GM23338 (cell line): ENCODE measurements at regions not wholly inside any gene's neighbourhood (a gene's known extent, or its start where the extent isn't known, plus 50 kb on each side); places are given as distances from the start of the nearest gene placed in this dataset.

Experiments used
- ATAC-seq: fragments of 200-7000 bp; cut with Tn5 transposase; 3 replicates; pipeline ENCODE4 v1.9.1; 2020
- DNase-seq: peaks from one replicate; pipeline ENCODE4 v3.0.0-alpha.2; 2015; ENCODE audit warnings: low spot score
- H2AFZ ChIP-seq: fragments of 200-600 bp; sonication (generic); 2 replicates; pipeline ENCODE4 v1.8.0; 2016; ENCODE audit warnings: antibody characterized with exemption, mild to moderate bottlenecking, moderate library complexity
- H3F3A ChIP-seq: fragments of 200-600 bp; sonication (generic); replicated peaks from 2 replicates; pipeline ENCODE4 v1.8.0; 2017; ENCODE audit warnings: antibody characterized with exemption, mixed run types, low read depth
- H3K27ac ChIP-seq: fragments of 200-600 bp; sonication (generic); 2 replicates; pipeline ENCODE4 v1.6.1; 2016; ENCODE audit warnings: low read depth
- H3K27me3 ChIP-seq: fragments of 200-600 bp; sonication (generic); 2 replicates; pipeline ENCODE4 v1.8.0; 2016; ENCODE audit warnings: mild to moderate bottlenecking, mixed run types, moderate library complexity; ENCODE audit not compliant: insufficient read depth
- H3K36me3 ChIP-seq: fragments of 200-600 bp; sonication (generic); 2 replicates; pipeline ENCODE4 v1.8.0; 2016; ENCODE audit warnings: mild to moderate bottlenecking; ENCODE audit not compliant: insufficient read depth
- H3K4me1 ChIP-seq: fragments of 200-600 bp; sonication (generic); 2 replicates; pipeline ENCODE4 v1.8.0; 2016; ENCODE audit warnings: mild to moderate bottlenecking, moderate library complexity; ENCODE audit not compliant: insufficient read depth
- H3K4me2 ChIP-seq: fragments of 200-600 bp; sonication (generic); 2 replicates; pipeline ENCODE4 v1.7.1; 2017; ENCODE audit warnings: mixed run types
- H3K4me3 ChIP-seq: fragments of 200-600 bp; sonication (generic); 2 replicates; pipeline ENCODE4 v1.6.1; 2016; ENCODE audit warnings: mixed run types
- H3K79me2 ChIP-seq: fragments of 200-600 bp; sonication (generic); replicated peaks from 2 replicates; pipeline ENCODE4 v1.8.0; 2017; ENCODE audit warnings: mild to moderate bottlenecking; ENCODE audit not compliant: insufficient read depth
- H3K9me2 ChIP-seq: fragments of 200-600 bp; sonication (generic); 2 replicates; pipeline ENCODE4 v1.8.0; 2017; ENCODE audit not compliant: insufficient read depth
- H4K20me1 ChIP-seq: fragments of 200-600 bp; sonication (generic); replicated peaks from 2 replicates; pipeline ENCODE4 v1.8.0; 2017; ENCODE audit warnings: mild to moderate bottlenecking; ENCODE audit not compliant: insufficient read depth
- H3K27ac Mint-ChIP-seq: 2 replicates; pipeline ENCODE4 v1.8.0; 2020; ENCODE audit warnings: inconsistent platforms, mild to moderate bottlenecking, moderate library complexity, mixed read lengths
- H3K27me3 Mint-ChIP-seq: 3 replicates; pipeline ENCODE4 v1.8.0; 2022; ENCODE audit warnings: low read depth, mild to moderate bottlenecking, moderate library complexity, mixed read lengths, inconsistent platforms; ENCODE audit not compliant: insufficient read depth, poor library complexity
- H3K36me3 Mint-ChIP-seq: 3 replicates; pipeline ENCODE4 v1.8.0; 2021; ENCODE audit warnings: low read depth, mild to moderate bottlenecking, inconsistent platforms, moderate library complexity, mixed read lengths
- H3K4me1 Mint-ChIP-seq: 3 replicates; pipeline ENCODE4 v1.8.0; 2020; ENCODE audit warnings: mild to moderate bottlenecking, inconsistent platforms, mixed read lengths
- H3K4me3 Mint-ChIP-seq: 3 replicates; pipeline ENCODE4 v1.8.0; 2021; ENCODE audit warnings: moderate library complexity, mild to moderate bottlenecking, inconsistent platforms, mixed read lengths
- H3K9me3 Mint-ChIP-seq: 3 replicates; pipeline ENCODE4 v1.8.0; 2020; ENCODE audit warnings: moderate library complexity, mild to moderate bottlenecking, inconsistent platforms, mixed read lengths
- CREB1 ChIP-seq: fragments of 250-450 bp; sonication (Bioruptor Pico); IDR thresholded peaks from 2 replicates; pipeline ENCODE4 v1.5.0; 2020; ENCODE audit warnings: low read depth, mild to moderate bottlenecking, moderate library complexity
- EZH2 ChIP-seq: fragments of 200-600 bp; sonication (generic); IDR thresholded peaks from one replicate; pipeline ENCODE4 v1.8.0; 2017; ENCODE audit warnings: antibody characterized with exemption, mild to moderate bottlenecking, low read depth; ENCODE audit not compliant: unreplicated experiment
- EZH2phosphoT487 ChIP-seq: fragments of 200-600 bp; sonication (generic); IDR thresholded peaks from one replicate; pipeline ENCODE4 v1.8.1; 2018; ENCODE audit warnings: antibody characterized with exemption; ENCODE audit not compliant: unreplicated experiment
- JUNB ChIP-seq: IDR thresholded peaks from one replicate; pipeline ENCODE4 v1.6.1; 2016; ENCODE audit warnings: antibody characterized with exemption; ENCODE audit not compliant: unreplicated experiment
- NANOG ChIP-seq: IDR thresholded peaks from 2 replicates; pipeline ENCODE4 v1.6.1; 2016; ENCODE audit warnings: antibody characterized with exemption, borderline replicate concordance
- POLR2AphosphoS5 ChIP-seq: IDR thresholded peaks from 2 replicates; pipeline ENCODE4 v1.6.1; 2016; ENCODE audit warnings: antibody characterized with exemption, low read depth
- STAT1 ChIP-seq: IDR thresholded peaks from one replicate; pipeline ENCODE4 v1.6.1; 2016; ENCODE audit warnings: antibody characterized with exemption; ENCODE audit not compliant: unreplicated experiment
- ZNF114 ChIP-seq: fragments of 250-450 bp; sonication (Bioruptor Pico); IDR thresholded peaks from 2 replicates; pipeline ENCODE4 v1.5.0; 2020; ENCODE audit warnings: mild to moderate bottlenecking, moderate library complexity
- ZNF331 ChIP-seq: fragments of 250-450 bp; sonication (Bioruptor Pico); IDR thresholded peaks from 2 replicates; pipeline ENCODE4 v1.5.0; 2020; ENCODE audit warnings: low read depth, mild to moderate bottlenecking, moderate library complexity
- TF ChIP-seq, protein P1 (sequence below): IDR thresholded peaks from one replicate; pipeline ENCODE4 v1.6.1; 2018; ENCODE audit warnings: antibody characterized with exemption; ENCODE audit not compliant: unreplicated experiment
- TF ChIP-seq, protein P2 (sequence below): IDR thresholded peaks from 2 replicates; pipeline ENCODE4 v1.6.1; 2016; ENCODE audit warnings: antibody characterized with exemption
- TF ChIP-seq, protein P3 (sequence below), 2 experiments: fragments of 200-600 bp in 1 of 2; sonication (generic) in 1 of 2; conservative IDR thresholded peaks; 2 replicates each; pipeline versions ENCODE4 v1.5.1 to v1.6.1; 2016 to 2017; ENCODE audit warnings: antibody characterized with exemption in 2 of 2, low read depth in 2 of 2, mild to moderate bottlenecking in 2 of 2, moderate library complexity in 1 of 2
- TF ChIP-seq, protein P4 (sequence below): fragments of 250-450 bp; sonication (Bioruptor Pico); IDR thresholded peaks from 2 replicates; pipeline ENCODE4 v1.5.0; 2020; ENCODE audit warnings: mild to moderate bottlenecking, moderate library complexity

DNA sequence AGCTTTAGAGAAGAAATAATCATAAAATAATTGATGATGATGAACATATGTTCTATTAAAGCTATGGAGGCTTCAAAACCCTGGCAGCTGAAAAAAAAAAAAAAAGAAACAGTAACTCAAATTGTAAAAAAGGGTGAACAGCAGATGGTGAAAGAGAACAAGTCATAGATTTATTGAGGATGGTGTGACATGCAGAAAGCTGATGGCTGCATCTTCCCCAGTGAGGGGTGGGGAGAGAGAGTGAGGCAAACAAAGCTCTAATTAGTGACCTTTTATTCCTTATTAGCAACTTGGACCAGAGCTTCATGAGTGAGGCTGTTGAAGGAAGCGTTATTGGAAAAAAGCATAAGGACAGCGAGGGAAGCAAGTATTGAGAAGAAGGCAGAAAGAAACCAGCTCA lies 191.7 kb downstream of the EDN1 start:
- no peaks in the 10 kb centered on the region for H3K27me3 Mint-ChIP-seq
- DNase-seq (no peak), ATAC-seq (no peak)
- TF ChIP-seq, protein P1, sequence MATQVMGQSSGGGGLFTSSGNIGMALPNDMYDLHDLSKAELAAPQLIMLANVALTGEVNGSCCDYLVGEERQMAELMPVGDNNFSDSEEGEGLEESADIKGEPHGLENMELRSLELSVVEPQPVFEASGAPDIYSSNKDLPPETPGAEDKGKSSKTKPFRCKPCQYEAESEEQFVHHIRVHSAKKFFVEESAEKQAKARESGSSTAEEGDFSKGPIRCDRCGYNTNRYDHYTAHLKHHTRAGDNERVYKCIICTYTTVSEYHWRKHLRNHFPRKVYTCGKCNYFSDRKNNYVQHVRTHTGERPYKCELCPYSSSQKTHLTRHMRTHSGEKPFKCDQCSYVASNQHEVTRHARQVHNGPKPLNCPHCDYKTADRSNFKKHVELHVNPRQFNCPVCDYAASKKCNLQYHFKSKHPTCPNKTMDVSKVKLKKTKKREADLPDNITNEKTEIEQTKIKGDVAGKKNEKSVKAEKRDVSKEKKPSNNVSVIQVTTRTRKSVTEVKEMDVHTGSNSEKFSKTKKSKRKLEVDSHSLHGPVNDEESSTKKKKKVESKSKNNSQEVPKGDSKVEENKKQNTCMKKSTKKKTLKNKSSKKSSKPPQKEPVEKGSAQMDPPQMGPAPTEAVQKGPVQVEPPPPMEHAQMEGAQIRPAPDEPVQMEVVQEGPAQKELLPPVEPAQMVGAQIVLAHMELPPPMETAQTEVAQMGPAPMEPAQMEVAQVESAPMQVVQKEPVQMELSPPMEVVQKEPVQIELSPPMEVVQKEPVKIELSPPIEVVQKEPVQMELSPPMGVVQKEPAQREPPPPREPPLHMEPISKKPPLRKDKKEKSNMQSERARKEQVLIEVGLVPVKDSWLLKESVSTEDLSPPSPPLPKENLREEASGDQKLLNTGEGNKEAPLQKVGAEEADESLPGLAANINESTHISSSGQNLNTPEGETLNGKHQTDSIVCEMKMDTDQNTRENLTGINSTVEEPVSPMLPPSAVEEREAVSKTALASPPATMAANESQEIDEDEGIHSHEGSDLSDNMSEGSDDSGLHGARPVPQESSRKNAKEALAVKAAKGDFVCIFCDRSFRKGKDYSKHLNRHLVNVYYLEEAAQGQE = no peak
- no peak for TF ChIP-seq NANOG
- TF ChIP-seq EZH2phosphoT487 = no peak
- TF ChIP-seq, protein P2, sequence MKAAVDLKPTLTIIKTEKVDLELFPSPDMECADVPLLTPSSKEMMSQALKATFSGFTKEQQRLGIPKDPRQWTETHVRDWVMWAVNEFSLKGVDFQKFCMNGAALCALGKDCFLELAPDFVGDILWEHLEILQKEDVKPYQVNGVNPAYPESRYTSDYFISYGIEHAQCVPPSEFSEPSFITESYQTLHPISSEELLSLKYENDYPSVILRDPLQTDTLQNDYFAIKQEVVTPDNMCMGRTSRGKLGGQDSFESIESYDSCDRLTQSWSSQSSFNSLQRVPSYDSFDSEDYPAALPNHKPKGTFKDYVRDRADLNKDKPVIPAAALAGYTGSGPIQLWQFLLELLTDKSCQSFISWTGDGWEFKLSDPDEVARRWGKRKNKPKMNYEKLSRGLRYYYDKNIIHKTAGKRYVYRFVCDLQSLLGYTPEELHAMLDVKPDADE = no peak
- TF ChIP-seq CREB1 (CRISPR knock-in tag) = no peak
- no peak for TF ChIP-seq ZNF114 (CRISPR knock-in tag)
- TF ChIP-seq STAT1 = no peak
- no peak for TF ChIP-seq EZH2
- TF ChIP-seq, protein P3, sequence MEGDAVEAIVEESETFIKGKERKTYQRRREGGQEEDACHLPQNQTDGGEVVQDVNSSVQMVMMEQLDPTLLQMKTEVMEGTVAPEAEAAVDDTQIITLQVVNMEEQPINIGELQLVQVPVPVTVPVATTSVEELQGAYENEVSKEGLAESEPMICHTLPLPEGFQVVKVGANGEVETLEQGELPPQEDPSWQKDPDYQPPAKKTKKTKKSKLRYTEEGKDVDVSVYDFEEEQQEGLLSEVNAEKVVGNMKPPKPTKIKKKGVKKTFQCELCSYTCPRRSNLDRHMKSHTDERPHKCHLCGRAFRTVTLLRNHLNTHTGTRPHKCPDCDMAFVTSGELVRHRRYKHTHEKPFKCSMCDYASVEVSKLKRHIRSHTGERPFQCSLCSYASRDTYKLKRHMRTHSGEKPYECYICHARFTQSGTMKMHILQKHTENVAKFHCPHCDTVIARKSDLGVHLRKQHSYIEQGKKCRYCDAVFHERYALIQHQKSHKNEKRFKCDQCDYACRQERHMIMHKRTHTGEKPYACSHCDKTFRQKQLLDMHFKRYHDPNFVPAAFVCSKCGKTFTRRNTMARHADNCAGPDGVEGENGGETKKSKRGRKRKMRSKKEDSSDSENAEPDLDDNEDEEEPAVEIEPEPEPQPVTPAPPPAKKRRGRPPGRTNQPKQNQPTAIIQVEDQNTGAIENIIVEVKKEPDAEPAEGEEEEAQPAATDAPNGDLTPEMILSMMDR (conservative IDR thresholded peaks at IDR 0.05; ENCODE audit: low read depth in 2 of 2) = no peak
- TF ChIP-seq, protein P4, sequence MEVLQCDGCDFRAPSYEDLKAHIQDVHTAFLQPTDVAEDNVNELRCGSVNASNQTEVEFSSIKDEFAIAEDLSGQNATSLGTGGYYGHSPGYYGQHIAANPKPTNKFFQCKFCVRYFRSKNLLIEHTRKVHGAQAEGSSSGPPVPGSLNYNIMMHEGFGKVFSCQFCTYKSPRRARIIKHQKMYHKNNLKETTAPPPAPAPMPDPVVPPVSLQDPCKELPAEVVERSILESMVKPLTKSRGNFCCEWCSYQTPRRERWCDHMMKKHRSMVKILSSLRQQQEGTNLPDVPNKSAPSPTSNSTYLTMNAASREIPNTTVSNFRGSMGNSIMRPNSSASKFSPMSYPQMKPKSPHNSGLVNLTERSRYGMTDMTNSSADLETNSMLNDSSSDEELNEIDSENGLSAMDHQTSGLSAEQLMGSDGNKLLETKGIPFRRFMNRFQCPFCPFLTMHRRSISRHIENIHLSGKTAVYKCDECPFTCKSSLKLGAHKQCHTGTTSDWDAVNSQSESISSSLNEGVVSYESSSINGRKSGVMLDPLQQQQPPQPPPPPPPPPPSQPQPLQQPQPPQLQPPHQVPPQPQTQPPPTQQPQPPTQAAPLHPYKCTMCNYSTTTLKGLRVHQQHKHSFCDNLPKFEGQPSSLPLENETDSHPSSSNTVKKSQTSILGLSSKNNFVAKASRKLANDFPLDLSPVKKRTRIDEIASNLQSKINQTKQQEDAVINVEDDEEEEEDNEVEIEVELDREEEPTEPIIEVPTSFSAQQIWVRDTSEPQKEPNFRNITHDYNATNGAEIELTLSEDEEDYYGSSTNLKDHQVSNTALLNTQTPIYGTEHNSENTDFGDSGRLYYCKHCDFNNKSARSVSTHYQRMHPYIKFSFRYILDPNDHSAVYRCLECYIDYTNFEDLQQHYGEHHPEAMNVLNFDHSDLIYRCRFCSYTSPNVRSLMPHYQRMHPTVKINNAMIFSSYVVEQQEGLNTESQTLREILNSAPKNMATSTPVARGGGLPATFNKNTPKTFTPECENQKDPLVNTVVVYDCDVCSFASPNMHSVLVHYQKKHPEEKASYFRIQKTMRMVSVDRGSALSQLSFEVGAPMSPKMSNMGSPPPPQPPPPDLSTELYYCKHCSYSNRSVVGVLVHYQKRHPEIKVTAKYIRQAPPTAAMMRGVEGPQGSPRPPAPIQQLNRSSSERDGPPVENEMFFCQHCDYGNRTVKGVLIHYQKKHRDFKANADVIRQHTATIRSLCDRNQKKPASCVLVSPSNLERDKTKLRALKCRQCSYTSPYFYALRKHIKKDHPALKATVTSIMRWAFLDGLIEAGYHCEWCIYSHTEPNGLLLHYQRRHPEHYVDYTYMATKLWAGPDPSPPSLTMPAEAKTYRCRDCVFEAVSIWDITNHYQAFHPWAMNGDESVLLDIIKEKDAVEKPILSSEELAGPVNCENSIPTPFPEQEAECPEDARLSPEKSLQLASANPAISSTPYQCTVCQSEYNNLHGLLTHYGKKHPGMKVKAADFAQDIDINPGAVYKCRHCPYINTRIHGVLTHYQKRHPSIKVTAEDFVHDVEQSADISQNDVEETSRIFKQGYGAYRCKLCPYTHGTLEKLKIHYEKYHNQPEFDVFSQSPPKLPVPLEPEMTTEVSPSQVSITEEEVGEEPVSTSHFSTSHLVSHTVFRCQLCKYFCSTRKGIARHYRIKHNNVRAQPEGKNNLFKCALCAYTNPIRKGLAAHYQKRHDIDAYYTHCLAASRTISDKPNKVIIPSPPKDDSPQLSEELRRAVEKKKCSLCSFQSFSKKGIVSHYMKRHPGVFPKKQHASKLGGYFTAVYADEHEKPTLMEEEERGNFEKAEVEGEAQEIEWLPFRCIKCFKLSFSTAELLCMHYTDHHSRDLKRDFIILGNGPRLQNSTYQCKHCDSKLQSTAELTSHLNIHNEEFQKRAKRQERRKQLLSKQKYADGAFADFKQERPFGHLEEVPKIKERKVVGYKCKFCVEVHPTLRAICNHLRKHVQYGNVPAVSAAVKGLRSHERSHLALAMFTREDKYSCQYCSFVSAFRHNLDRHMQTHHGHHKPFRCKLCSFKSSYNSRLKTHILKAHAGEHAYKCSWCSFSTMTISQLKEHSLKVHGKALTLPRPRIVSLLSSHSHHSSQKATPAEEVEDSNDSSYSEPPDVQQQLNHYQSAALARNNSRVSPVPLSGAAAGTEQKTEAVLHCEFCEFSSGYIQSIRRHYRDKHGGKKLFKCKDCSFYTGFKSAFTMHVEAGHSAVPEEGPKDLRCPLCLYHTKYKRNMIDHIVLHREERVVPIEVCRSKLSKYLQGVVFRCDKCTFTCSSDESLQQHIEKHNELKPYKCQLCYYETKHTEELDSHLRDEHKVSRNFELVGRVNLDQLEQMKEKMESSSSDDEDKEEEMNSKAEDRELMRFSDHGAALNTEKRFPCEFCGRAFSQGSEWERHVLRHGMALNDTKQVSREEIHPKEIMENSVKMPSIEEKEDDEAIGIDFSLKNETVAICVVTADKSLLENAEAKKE (CRISPR knock-in tag) = no peak
- TF ChIP-seq POLR2AphosphoS5 = no peak
- TF ChIP-seq ZNF331 = no peak
- TF ChIP-seq JUNB = no peak
- Histone ChIP-seq H3K4me2 (no peak overlapping the region), H3K4me1 (no peaks in the 10 kb centered on the region), H3K27ac (no peak overlapping the region), H2AFZ (peak overlapping the region; percentile 70; the same call in 1 of the 2 replicates), H3K36me3 (no peaks in the 10 kb centered on the region), H3K9me2 (no peaks in the 10 kb centered on the region), H3F3A (no peaks in the 10 kb centered on the region), H3K4me3 (no peak overlapping the region), H3K79me2 (no peaks in the 10 kb centered on the region), H3K27me3 (no peaks in the 10 kb centered on the region), H4K20me1 (no peaks in the 10 kb centered on the region)
- H3K4me3 Mint-ChIP-seq = no peak overlapping the region
- H3K4me1 Mint-ChIP-seq = peaks cover 9% of the 10 kb centered on the region
- H3K27ac Mint-ChIP-seq = no peak overlapping the region
- H3K9me3 Mint-ChIP-seq = no peaks in the 10 kb centered on the region
- no peaks in the 10 kb centered on the region for H3K36me3 Mint-ChIP-seq
